HEK293 (cell line): ENCODE measurements at regions not wholly inside any gene's neighbourhood (a gene's known extent, or its start where the extent isn't known, plus 50 kb on each side); places are given as distances from the start of the nearest gene placed in this dataset.

Source experiments
- CTCF ChIA-PET: fragments of 350-600 bp; formaldehyde crosslinking; extraction: SDS; loops from one replicate; lab custom pipeline; 2021; ENCODE audit warnings: antibody characterized with exemption; lab: Yijun Ruan, JAX
- POLR2A ChIA-PET: fragments of 300-600 bp; formaldehyde crosslinking; extraction: SDS; loops from one replicate; lab custom pipeline; 2020; ENCODE audit warnings: antibody characterized with exemption, inconsistent platforms; lab: Yijun Ruan, JAX
- H3K27ac ChIP-seq: fragments of 200-500 bp; sonication (Bioruptor generic); 2 replicates; pipeline ENCODE4 v1.5.1; 2014; ENCODE audit warnings: low read depth, low read length, control low read depth, inconsistent platforms; ENCODE audit errors: extremely low read depth
- H3K36me3 ChIP-seq, 2 experiments: fragments of 200-500 bp in 1 of 2; sonication (Bioruptor generic) in 1 of 2; 1 replicate in 1 of 2; 2 replicates in 1 of 2; pipeline ENCODE4 v1.5.1; 2014 to 2017; ENCODE audit warnings: inconsistent platforms in 2 of 2, low read length in 2 of 2; ENCODE audit not compliant: control insufficient read depth in 2 of 2, insufficient read depth in 1 of 2
- H3K4me1 ChIP-seq: fragments of 200-500 bp; sonication (Bioruptor generic); 2 replicates; pipeline ENCODE4 v1.5.1; 2014; ENCODE audit warnings: mild to moderate bottlenecking, low read length, inconsistent platforms; ENCODE audit not compliant: control insufficient read depth, insufficient read depth
- H3K4me3 ChIP-seq: 2 replicates; pipeline ENCODE4 v1.5.1; 2011; ENCODE audit warnings: low read depth, mild to moderate bottlenecking, control low read depth, low read length, moderate library complexity
- H3K9me3 ChIP-seq: fragments of 200-500 bp; sonication (Bioruptor generic); 2 replicates; pipeline ENCODE4 v1.5.1; 2014; ENCODE audit warnings: low read depth, low read length, inconsistent platforms; ENCODE audit not compliant: control insufficient read depth, insufficient read depth
- GFI1B ChIP-seq: fragments of 450-650 bp; formaldehyde crosslinking; IDR thresholded peaks from 2 replicates; pipeline ENCODE4 v1.5.1; 2016; ENCODE audit warnings: missing biosample characterization, missing genetic modification characterization
- GLIS1 ChIP-seq: fragments of 450-650 bp; formaldehyde crosslinking; IDR thresholded peaks from 2 replicates; pipeline ENCODE4 v1.5.1; 2016; ENCODE audit warnings: missing biosample characterization, missing genetic modification characterization
- RBAK ChIP-seq: fragments of 450-650 bp; formaldehyde crosslinking; IDR thresholded peaks from 2 replicates; pipeline ENCODE4 v1.5.1; 2016; ENCODE audit warnings: missing biosample characterization, missing genetic modification characterization
- SP2 ChIP-seq: fragments of 450-650 bp; formaldehyde crosslinking; IDR thresholded peaks from 2 replicates; pipeline ENCODE4 v1.5.1; 2016; ENCODE audit warnings: missing biosample characterization, missing genetic modification characterization
- YY2 ChIP-seq: fragments of 450-650 bp; formaldehyde crosslinking; IDR thresholded peaks from 2 replicates; pipeline ENCODE4 v1.5.1; 2016; ENCODE audit warnings: missing biosample characterization, missing genetic modification characterization
- ZBTB10 ChIP-seq: fragments of 450-650 bp; formaldehyde crosslinking; IDR thresholded peaks from 2 replicates; pipeline ENCODE4 v1.5.1; 2016; ENCODE audit warnings: missing biosample characterization, missing genetic modification characterization
- ZNF10 ChIP-seq: fragments of 450-650 bp; formaldehyde crosslinking; IDR thresholded peaks from 2 replicates; pipeline ENCODE4 v1.5.1; 2017; ENCODE audit warnings: missing biosample characterization, missing genetic modification characterization
- ZNF433 ChIP-seq: fragments of 450-650 bp; formaldehyde crosslinking; IDR thresholded peaks from 2 replicates; pipeline ENCODE4 v1.5.1; 2016; ENCODE audit warnings: missing biosample characterization, missing genetic modification characterization, low read depth
- ZNF501 ChIP-seq: fragments of 450-650 bp; formaldehyde crosslinking; IDR thresholded peaks from 2 replicates; pipeline ENCODE4 v1.5.1; 2016; ENCODE audit warnings: missing biosample characterization, missing genetic modification characterization
- ZNF621 ChIP-seq: fragments of 450-650 bp; formaldehyde crosslinking; IDR thresholded peaks from 2 replicates; pipeline ENCODE4 v1.5.1; 2017; ENCODE audit warnings: missing biosample characterization, missing genetic modification characterization
- ZNF660 ChIP-seq: fragments of 450-650 bp; IDR thresholded peaks from 2 replicates; pipeline ENCODE4 v1.5.1; 2018; ENCODE audit warnings: missing biosample characterization, mild to moderate bottlenecking, missing genetic modification characterization
- ZNF785 ChIP-seq: fragments of 450-650 bp; formaldehyde crosslinking; IDR thresholded peaks from 2 replicates; pipeline ENCODE4 v1.5.1; 2016; ENCODE audit warnings: missing biosample characterization, missing genetic modification characterization
- ZNF837 ChIP-seq: fragments of 450-650 bp; formaldehyde crosslinking; IDR thresholded peaks from 2 replicates; pipeline ENCODE4 v1.5.1; 2016; ENCODE audit warnings: missing biosample characterization, missing genetic modification characterization
- TF ChIP-seq, protein P1 (sequence below): fragments of 450-650 bp; formaldehyde crosslinking; IDR thresholded peaks from 2 replicates; pipeline ENCODE4 v1.5.1; 2016; ENCODE audit warnings: missing biosample characterization, missing genetic modification characterization
- TF ChIP-seq, protein P2 (sequence below): fragments of 450-650 bp; formaldehyde crosslinking; IDR thresholded peaks from 2 replicates; pipeline ENCODE4 v1.5.1; 2016; ENCODE audit warnings: missing biosample characterization, missing genetic modification characterization, borderline replicate concordance
- TF ChIP-seq, protein P3 (sequence below): fragments of 450-650 bp; formaldehyde crosslinking; conservative IDR thresholded peaks from 2 replicates; pipeline ENCODE4 v1.5.1; 2016; ENCODE audit warnings: low read depth, missing biosample characterization, missing genetic modification characterization
- TF ChIP-seq, protein P4 (sequence below): fragments of 450-650 bp; formaldehyde crosslinking; IDR thresholded peaks from 2 replicates; pipeline ENCODE4 v1.5.1; 2016; ENCODE audit warnings: missing biosample characterization, missing genetic modification characterization

DNA sequence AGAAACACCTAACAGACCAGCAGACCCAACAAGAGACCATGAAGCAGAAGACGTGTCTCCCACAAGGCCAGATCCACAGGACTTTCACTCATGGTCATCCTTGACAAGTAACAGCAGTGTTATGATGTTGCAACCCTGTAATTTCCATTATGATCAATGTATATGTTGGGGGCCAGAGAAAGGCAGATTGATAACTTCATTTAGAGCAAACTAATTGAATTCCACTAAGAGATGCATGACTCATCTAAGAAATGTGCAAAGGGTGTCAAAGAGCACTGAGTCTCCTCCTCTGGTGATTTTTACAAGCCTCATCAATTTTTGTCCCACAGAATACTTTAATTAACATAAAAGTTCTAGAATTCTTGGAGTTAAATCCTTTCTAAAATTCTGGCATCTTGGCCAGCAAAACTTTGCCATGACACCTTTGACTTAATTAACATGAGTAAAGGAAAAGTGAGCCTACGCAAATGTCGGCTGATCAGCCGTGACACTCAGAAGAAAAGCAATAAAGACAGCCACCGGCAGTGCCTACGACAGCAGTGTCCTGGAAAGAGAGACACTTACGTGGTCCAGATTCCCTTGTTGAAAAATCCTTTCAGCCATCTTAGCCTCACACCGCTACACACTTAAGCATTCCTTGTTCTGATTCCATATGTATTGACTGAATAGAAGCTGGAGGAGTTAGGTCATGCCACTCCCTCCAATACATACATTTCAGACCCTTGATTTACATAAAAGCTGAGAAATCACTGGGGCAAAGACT lies 370.2 kb upstream of the CCDC196 start:
- Histone ChIP-seq H3K4me3 (no peak overlapping the region), H3K27ac (no peak overlapping the region), H3K9me3 (no peaks in the 10 kb centered on the region), H3K36me3 (no peaks in the 10 kb centered on the region), H3K4me1 (no peaks in the 10 kb centered on the region)
- TF ChIP-seq ZNF660: no peak
- TF ChIP-seq ZNF10 (tag by site-specific recombination): no peak
- TF ChIP-seq, protein P1, sequence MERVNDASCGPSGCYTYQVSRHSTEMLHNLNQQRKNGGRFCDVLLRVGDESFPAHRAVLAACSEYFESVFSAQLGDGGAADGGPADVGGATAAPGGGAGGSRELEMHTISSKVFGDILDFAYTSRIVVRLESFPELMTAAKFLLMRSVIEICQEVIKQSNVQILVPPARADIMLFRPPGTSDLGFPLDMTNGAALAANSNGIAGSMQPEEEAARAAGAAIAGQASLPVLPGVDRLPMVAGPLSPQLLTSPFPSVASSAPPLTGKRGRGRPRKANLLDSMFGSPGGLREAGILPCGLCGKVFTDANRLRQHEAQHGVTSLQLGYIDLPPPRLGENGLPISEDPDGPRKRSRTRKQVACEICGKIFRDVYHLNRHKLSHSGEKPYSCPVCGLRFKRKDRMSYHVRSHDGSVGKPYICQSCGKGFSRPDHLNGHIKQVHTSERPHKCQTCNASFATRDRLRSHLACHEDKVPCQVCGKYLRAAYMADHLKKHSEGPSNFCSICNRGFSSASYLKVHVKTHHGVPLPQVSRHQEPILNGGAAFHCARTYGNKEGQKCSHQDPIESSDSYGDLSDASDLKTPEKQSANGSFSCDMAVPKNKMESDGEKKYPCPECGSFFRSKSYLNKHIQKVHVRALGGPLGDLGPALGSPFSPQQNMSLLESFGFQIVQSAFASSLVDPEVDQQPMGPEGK: no peak
- TF ChIP-seq YY2 (tag by site-specific recombination): no peak
- no peak for TF ChIP-seq ZNF501
- TF ChIP-seq ZBTB10 (tag by site-specific recombination): no peak
- TF ChIP-seq, protein P2, sequence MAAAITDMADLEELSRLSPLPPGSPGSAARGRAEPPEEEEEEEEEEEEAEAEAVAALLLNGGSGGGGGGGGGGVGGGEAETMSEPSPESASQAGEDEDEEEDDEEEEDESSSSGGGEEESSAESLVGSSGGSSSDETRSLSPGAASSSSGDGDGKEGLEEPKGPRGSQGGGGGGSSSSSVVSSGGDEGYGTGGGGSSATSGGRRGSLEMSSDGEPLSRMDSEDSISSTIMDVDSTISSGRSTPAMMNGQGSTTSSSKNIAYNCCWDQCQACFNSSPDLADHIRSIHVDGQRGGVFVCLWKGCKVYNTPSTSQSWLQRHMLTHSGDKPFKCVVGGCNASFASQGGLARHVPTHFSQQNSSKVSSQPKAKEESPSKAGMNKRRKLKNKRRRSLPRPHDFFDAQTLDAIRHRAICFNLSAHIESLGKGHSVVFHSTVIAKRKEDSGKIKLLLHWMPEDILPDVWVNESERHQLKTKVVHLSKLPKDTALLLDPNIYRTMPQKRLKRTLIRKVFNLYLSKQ: no peak
- TF ChIP-seq ZNF621 (tag by site-specific recombination): no peak
- no peak for TF ChIP-seq ZNF433 (tag by site-specific recombination)
- no peak for TF ChIP-seq ZNF785 (tag by site-specific recombination)
- no peak for TF ChIP-seq SP2
- TF ChIP-seq, protein P3, sequence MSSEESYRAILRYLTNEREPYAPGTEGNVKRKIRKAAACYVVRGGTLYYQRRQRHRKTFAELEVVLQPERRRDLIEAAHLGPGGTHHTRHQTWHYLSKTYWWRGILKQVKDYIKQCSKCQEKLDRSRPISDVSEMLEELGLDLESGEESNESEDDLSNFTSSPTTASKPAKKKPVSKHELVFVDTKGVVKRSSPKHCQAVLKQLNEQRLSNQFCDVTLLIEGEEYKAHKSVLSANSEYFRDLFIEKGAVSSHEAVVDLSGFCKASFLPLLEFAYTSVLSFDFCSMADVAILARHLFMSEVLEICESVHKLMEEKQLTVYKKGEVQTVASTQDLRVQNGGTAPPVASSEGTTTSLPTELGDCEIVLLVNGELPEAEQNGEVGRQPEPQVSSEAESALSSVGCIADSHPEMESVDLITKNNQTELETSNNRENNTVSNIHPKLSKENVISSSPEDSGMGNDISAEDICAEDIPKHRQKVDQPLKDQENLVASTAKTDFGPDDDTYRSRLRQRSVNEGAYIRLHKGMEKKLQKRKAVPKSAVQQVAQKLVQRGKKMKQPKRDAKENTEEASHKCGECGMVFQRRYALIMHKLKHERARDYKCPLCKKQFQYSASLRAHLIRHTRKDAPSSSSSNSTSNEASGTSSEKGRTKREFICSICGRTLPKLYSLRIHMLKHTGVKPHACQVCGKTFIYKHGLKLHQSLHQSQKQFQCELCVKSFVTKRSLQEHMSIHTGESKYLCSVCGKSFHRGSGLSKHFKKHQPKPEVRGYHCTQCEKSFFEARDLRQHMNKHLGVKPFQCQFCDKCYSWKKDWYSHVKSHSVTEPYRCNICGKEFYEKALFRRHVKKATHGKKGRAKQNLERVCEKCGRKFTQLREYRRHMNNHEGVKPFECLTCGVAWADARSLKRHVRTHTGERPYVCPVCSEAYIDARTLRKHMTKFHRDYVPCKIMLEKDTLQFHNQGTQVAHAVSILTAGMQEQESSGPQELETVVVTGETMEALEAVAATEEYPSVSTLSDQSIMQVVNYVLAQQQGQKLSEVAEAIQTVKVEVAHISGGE (tag by site-specific recombination): no peak
- no peak for TF ChIP-seq RBAK (tag by site-specific recombination)
- no peak for TF ChIP-seq GFI1B (tag by site-specific recombination)
- TF ChIP-seq GLIS1 (tag by site-specific recombination): no peak
- no peak for TF ChIP-seq ZNF837 (tag by site-specific recombination)
- TF ChIP-seq, protein P4, sequence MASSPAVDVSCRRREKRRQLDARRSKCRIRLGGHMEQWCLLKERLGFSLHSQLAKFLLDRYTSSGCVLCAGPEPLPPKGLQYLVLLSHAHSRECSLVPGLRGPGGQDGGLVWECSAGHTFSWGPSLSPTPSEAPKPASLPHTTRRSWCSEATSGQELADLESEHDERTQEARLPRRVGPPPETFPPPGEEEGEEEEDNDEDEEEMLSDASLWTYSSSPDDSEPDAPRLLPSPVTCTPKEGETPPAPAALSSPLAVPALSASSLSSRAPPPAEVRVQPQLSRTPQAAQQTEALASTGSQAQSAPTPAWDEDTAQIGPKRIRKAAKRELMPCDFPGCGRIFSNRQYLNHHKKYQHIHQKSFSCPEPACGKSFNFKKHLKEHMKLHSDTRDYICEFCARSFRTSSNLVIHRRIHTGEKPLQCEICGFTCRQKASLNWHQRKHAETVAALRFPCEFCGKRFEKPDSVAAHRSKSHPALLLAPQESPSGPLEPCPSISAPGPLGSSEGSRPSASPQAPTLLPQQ (tag by site-specific recombination): no peak
- ChIA-PET CTCF (interaction anchor here (0.8 kb wide), 1 partner anchor 292 kb away, joined by 3 read pairs; no protein-coding TSS in a partner anchor), POLR2A (no interaction called here)
